Kidney epithelial cell (primary cell): ENCODE measurements at regions not wholly inside any gene's neighbourhood (a gene's known extent, or its start where the extent isn't known, plus 50 kb on each side); places are given as distances from the start of the nearest gene placed in this dataset.

Experiments
- DNase-seq: peaks from one replicate; pipeline ENCODE4 v3.0.0-alpha.2; 2010; ENCODE audit warnings: low read depth
- H3K27me3 ChIP-seq: 2 replicates; pipeline ENCODE4 v1.6.0; 2011; ENCODE audit warnings: low read length; ENCODE audit not compliant: control insufficient read depth, insufficient read depth
- H3K36me3 ChIP-seq: 2 replicates; pipeline ENCODE4 v1.5.1; 2011; ENCODE audit warnings: low read length; ENCODE audit not compliant: control insufficient read depth, insufficient read depth
- H3K4me3 ChIP-seq: 2 replicates; pipeline ENCODE4 v1.5.1; 2011; ENCODE audit warnings: low read depth, mild to moderate bottlenecking, control low read depth, low read length
- TF ChIP-seq, protein P1 (sequence below): IDR thresholded peaks from 2 replicates; pipeline ENCODE4 v1.5.1; 2011; ENCODE audit warnings: mild to moderate bottlenecking, moderate library complexity, low read length, control low read depth, inconsistent platforms; ENCODE audit not compliant: insufficient read depth, poor library complexity, severe bottlenecking

DNA sequence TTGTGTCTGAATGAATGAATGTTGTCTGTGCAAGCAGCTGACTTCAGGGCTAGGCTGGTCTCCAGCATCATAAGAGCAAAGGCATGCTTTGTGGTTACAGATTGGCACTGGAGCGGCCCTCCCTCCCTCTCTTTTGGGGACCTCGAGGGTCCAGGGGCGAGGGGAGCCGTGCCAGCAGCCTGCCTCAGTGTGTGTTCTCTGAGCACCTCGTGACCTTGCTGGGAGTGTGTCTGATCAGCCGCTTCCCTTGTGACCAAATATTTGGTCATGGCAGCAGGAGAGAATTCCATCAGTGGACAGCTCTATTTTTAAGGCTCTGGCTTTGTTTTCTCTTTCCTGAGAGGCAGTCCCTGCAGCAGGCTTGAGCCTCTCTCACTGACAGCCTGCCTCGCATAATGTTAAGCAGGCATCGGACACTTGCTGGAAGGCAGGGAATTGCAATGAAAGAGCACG is 329.7 kb downstream of the UQCRFS1 start:
- no peak for DNase-seq
- TF ChIP-seq, protein P1, sequence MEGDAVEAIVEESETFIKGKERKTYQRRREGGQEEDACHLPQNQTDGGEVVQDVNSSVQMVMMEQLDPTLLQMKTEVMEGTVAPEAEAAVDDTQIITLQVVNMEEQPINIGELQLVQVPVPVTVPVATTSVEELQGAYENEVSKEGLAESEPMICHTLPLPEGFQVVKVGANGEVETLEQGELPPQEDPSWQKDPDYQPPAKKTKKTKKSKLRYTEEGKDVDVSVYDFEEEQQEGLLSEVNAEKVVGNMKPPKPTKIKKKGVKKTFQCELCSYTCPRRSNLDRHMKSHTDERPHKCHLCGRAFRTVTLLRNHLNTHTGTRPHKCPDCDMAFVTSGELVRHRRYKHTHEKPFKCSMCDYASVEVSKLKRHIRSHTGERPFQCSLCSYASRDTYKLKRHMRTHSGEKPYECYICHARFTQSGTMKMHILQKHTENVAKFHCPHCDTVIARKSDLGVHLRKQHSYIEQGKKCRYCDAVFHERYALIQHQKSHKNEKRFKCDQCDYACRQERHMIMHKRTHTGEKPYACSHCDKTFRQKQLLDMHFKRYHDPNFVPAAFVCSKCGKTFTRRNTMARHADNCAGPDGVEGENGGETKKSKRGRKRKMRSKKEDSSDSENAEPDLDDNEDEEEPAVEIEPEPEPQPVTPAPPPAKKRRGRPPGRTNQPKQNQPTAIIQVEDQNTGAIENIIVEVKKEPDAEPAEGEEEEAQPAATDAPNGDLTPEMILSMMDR, result no peak
- no peaks in the 10 kb centered on the region for H3K36me3 ChIP-seq
- no peak overlapping the region for H3K4me3 ChIP-seq
- peaks cover 2% of the 10 kb centered on the region for H3K27me3 ChIP-seq

DNA sequence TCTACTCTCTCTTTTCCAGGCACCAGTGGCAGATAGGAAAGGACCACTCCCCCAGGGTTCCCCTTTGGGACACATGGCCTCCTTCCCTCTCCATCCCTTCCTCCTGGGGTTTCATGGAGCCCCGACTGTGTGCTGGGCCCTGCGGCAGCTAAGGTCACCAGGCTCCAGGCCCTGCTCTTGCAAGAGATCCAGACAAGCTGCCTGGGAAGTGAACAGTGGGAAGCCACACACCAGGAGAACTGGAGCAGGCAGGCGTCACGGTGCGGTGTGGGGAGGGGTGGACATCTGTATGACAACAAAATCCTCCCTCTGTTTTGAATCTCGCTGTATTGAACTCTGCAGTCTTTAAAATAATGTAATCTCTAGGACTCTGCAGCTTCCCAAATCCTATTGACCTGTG is 330.1 kb downstream of the UQCRFS1 start:
- no peak for DNase-seq
- Histone ChIP-seq H3K36me3 (no peaks in the 10 kb centered on the region), H3K4me3 (no peak overlapping the region), H3K27me3 (no peaks in the 10 kb centered on the region)
- TF ChIP-seq, protein P1, result no peak

DNA sequence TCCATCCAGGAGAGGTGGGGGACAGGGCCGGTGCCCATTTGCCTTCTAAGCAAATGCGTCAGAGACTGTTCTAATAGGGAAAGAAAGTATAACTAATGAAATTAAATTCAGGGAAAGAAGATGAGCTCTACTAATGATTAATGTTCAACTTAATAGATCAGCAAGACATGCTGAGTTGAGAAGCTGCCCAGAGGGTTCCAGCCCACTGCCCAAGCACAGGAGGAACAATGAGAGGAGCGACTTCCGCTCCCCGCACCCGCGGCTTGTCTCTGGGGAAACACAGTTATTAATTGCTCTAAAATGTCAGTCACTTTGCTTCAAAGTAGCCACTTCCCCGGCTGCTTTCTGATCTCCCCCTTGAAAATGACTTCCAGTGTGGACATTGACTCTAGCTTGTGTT is 331.3 kb downstream of the UQCRFS1 start:
- H3K4me3 ChIP-seq, result no peak overlapping the region
- no peaks in the 10 kb centered on the region for H3K36me3 ChIP-seq
- TF ChIP-seq, protein P1, result no peak
- peak; percentile 12 for DNase-seq
- no peaks in the 10 kb centered on the region for H3K27me3 ChIP-seq

DNA sequence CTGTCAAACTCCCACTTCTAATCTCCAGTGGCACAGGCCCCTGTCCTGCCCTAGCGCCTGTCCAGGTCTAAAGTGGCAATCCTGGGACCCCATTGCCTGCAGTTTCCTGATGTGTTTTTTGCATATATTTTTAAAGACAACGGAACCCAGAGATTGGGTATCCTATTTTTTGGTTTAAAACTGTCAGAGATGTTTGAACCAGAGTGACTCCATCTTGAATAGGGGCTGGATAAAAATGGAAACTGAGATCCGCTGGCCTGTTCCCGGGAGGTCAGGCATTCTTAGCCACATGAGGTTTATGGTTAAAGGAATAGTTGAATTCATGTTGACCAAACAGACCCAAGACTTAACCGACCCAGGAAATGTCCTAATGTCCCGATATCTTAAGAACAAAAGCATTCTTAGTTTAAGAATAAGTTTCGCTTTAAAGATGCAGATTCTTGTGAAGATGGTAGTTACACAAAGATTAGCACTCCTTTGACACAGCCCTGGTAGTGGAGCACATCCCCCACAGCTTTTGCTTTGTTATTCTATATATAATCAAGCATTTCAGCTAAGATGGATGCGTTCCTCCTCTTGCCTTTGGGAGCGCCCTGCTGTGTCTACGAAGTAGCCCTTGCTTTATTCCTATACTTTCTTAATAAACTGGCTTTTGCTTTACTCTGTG is 332.1 kb downstream of the UQCRFS1 start:
- DNase-seq, result no peak
- no peaks in the 10 kb centered on the region for H3K27me3 ChIP-seq
- no peaks in the 10 kb centered on the region for H3K36me3 ChIP-seq
- TF ChIP-seq, protein P1, result no peak
- H3K4me3 ChIP-seq, result no peak overlapping the region

DNA sequence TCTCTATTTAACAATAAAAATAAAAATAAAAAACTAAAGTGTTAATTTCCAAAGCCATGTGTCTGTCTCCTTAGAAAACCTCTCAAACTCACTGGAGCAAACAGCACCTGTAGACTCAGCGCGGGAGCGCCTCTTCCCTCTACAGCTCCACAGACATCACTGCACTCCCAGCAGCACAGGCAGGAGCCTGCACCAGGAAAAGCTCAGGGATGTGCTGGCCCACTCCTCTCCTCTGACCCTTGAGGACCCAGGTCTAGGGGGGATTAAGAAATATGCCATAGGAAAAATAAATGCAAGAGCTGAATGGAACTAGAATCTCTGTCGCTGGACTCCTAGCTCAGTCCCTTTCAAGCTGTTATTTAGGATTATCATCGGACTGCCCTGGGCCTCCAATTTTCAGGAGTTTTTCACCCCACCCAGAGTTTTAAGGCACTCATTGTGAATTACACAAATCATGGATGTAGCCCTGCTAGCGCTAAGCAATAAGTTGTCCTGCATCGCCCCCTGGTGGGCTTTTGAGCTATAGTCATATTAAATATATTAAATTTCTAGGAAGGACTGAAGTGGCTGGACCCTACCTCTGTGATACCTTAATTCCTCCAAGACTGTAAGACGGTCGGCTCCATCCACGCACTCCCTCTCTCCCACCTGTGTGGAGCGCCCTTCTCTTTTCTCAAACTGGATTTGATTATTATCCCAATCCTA is 333.9 kb downstream of the UQCRFS1 start:
- TF ChIP-seq, protein P1, result peak; percentile 52
- no peaks in the 10 kb centered on the region for H3K36me3 ChIP-seq
- DNase-seq, result no peak
- H3K4me3 ChIP-seq, result no peak overlapping the region
- H3K27me3 ChIP-seq, result no peaks in the 10 kb centered on the region
